HCT116 (cell line): ENCODE measurements at regions not wholly inside any gene's neighbourhood (a gene's known extent, or its start where the extent isn't known, plus 50 kb on each side); places are given as distances from the start of the nearest gene placed in this dataset.

Experiments
- ATAC-seq: fragments of 200-7000 bp; cut with Tn5 transposase; 2 replicates; pipeline ENCODE4 v1.9.1; 2020; ENCODE audit warnings: mild to moderate bottlenecking, moderate library complexity
- BruUV-seq: library from RNA; stranded (reverse); fragments of 400-500 nt; replicated peaks from 2 replicates; lab custom pipeline; 2021; lab: Mats Ljungman, UMichigan
- CTCF ChIA-PET: fragments of 300-600 bp; sonication (Branson Sonifier 250); formaldehyde crosslinking; loops from one replicate; lab custom pipeline; 2021; ENCODE audit warnings: antibody characterized with exemption; lab: Charles Lee
- POLR2A ChIA-PET: fragments of 300-600, 350-600 bp; sonication (Branson Sonifier 250); formaldehyde crosslinking; loops from one replicate; lab custom pipeline; 2021; ENCODE audit warnings: antibody characterized with exemption; lab: Charles Lee
- RAD21 ChIA-PET, 2 experiments: fragments of 300-600 bp; sonication (Branson Sonifier 250); formaldehyde crosslinking; loops; one replicate each; lab custom pipeline; 2023; ENCODE audit warnings: low total read pairs in 2 of 2; ENCODE audit not compliant: uncharacterized antibody in 2 of 2, unreplicated experiment in 2 of 2, low non-redundant PET in 1 of 2; lab: Charles Lee
- DNase-seq: peaks from one replicate; pipeline ENCODE4 v3.0.0-alpha.2; 2010; ENCODE audit warnings: low read depth, low spot score
- H2AFZ ChIP-seq: fragments of 200-600 bp; shearing (Covaris generic), sonication (generic); 2 replicates; pipeline ENCODE4 v1.6.1; 2017; ENCODE audit warnings: low read depth, mixed run types, mixed read lengths, antibody characterized with exemption, low read length; ENCODE audit not compliant: poor library complexity, severe bottlenecking
- H3K27ac ChIP-seq: 2 replicates; pipeline ENCODE4 v1.5.1; 2012; ENCODE audit warnings: low read depth, low read length
- H3K27me3 ChIP-seq: fragments of 200-600 bp; sonication (generic); 2 replicates; pipeline ENCODE4 v1.6.1; 2016; ENCODE audit warnings: mixed run types, low read length, mixed read lengths; ENCODE audit not compliant: insufficient read depth
- H3K36me3 ChIP-seq, 2 experiments: fragments of 200-500 bp in 1 of 2; fragments of 200-600 bp in 1 of 2; sonication (Bioruptor generic) in 1 of 2; sonication (generic) in 1 of 2; 2 replicates each; pipeline versions ENCODE4 v1.5.1 to v1.6.1; 2014 to 2016; ENCODE audit warnings: low read length in 2 of 2, inconsistent platforms in 1 of 2, mixed read lengths in 1 of 2, mixed run types in 1 of 2; ENCODE audit not compliant: insufficient read depth in 2 of 2, control insufficient read depth in 1 of 2
- H3K4me1 ChIP-seq, 2 experiments: fragments of 200-600 bp in 1 of 2; sonication (generic) in 1 of 2; 2 replicates each; pipeline versions ENCODE4 v1.5.1 to v1.6.1; 2012 to 2017; ENCODE audit warnings: low read length in 2 of 2, inconsistent platforms in 1 of 2, mild to moderate bottlenecking in 1 of 2, mixed read lengths in 1 of 2, mixed run types in 1 of 2, moderate library complexity in 1 of 2; ENCODE audit not compliant: insufficient read depth in 2 of 2, control insufficient read depth in 1 of 2
- H3K4me2 ChIP-seq: fragments of 200-600 bp; sonication (generic); 2 replicates; pipeline ENCODE4 v1.6.1; 2017; ENCODE audit warnings: mixed run types, low read length, mixed read lengths
- H3K4me3 ChIP-seq, 2 experiments: fragments of 200-600 bp in 1 of 2; sonication (generic) in 1 of 2; replicated peaks in 1 of 2; 2 replicates each; pipeline ENCODE4 v1.5.1; 2011 to 2016; ENCODE audit warnings: low read length in 2 of 2, control low read depth in 1 of 2, low read depth in 1 of 2, mild to moderate bottlenecking in 1 of 2, mixed read lengths in 1 of 2, mixed run types in 1 of 2
- H3K79me2 ChIP-seq: fragments of 200-600 bp; sonication (generic); 2 replicates; pipeline ENCODE4 v1.6.1; 2017; ENCODE audit warnings: mild to moderate bottlenecking, mixed run types, low read length, moderate library complexity, mixed read lengths; ENCODE audit not compliant: insufficient read depth
- H3K9ac ChIP-seq: fragments of 200-600 bp; sonication (generic); 2 replicates; pipeline ENCODE4 v1.6.1; 2016; ENCODE audit warnings: low read length, mixed read lengths
- H3K9me2 ChIP-seq: fragments of 200-600 bp; sonication (generic), shearing (Covaris generic); 2 replicates; pipeline ENCODE4 v1.6.1; 2017; ENCODE audit warnings: mixed run types, mild to moderate bottlenecking, moderate library complexity; ENCODE audit not compliant: insufficient read depth
- H3K9me3 ChIP-seq, 2 experiments: fragments of 200-500 bp in 1 of 2; fragments of 200-600 bp in 1 of 2; sonication (Bioruptor generic) in 1 of 2; sonication (generic) in 1 of 2; 2 replicates each; pipeline ENCODE4 v1.6.1; 2014 to 2017; ENCODE audit warnings: low read length in 2 of 2, mixed read lengths in 2 of 2, inconsistent platforms in 1 of 2, low read depth in 1 of 2, mild to moderate bottlenecking in 1 of 2, mixed run types in 1 of 2, moderate library complexity in 1 of 2; ENCODE audit not compliant: control insufficient read depth in 1 of 2, insufficient read depth in 1 of 2
- H4K20me1 ChIP-seq: fragments of 200-600 bp; sonication (generic), shearing (Covaris generic); 2 replicates; pipeline ENCODE4 v1.6.1; 2017; ENCODE audit warnings: mixed run types, mild to moderate bottlenecking, moderate library complexity; ENCODE audit not compliant: insufficient read depth
- CBX3 ChIP-seq: IDR thresholded peaks from 2 replicates; pipeline ENCODE4 v1.6.1; 2012; ENCODE audit warnings: low read depth
- CEBPB ChIP-seq: IDR thresholded peaks from 2 replicates; pipeline ENCODE4 v1.6.1; 2012; ENCODE audit warnings: low read depth
- EGR1 ChIP-seq: IDR thresholded peaks from 2 replicates; pipeline ENCODE4 v1.6.1; 2012; ENCODE audit warnings: low read depth
- ELF1 ChIP-seq: IDR thresholded peaks from 2 replicates; pipeline ENCODE4 v1.6.1; 2012; ENCODE audit warnings: low read depth, borderline replicate concordance
- EZH2 ChIP-seq: fragments of 200-600 bp; sonication (generic); IDR thresholded peaks from 2 replicates; pipeline ENCODE4 v1.6.1; 2017; ENCODE audit warnings: antibody characterized with exemption, mixed run types
- FOSL1 ChIP-seq: IDR thresholded peaks from 2 replicates; pipeline ENCODE4 v1.6.1; 2012; ENCODE audit warnings: low read depth
- POLR2A ChIP-seq: IDR thresholded peaks from 2 replicates; pipeline ENCODE4 v1.7.0; 2011; ENCODE audit warnings: borderline replicate concordance; ENCODE audit not compliant: insufficient read depth, insufficient read length; ENCODE audit errors: extremely low read depth
- POLR2AphosphoS5 ChIP-seq: IDR thresholded peaks from 2 replicates; pipeline ENCODE4 v1.6.1; 2011; ENCODE audit warnings: mild to moderate bottlenecking, low read depth, low read length, moderate library complexity
- RAD21 ChIP-seq: IDR thresholded peaks from 2 replicates; pipeline ENCODE4 v1.6.1; 2012; ENCODE audit warnings: low read depth, mild to moderate bottlenecking
- SP1 ChIP-seq: IDR thresholded peaks from 2 replicates; pipeline ENCODE4 v1.6.1; 2012; ENCODE audit warnings: low read depth
- SRF ChIP-seq: IDR thresholded peaks from 2 replicates; pipeline ENCODE4 v1.6.1; 2012; ENCODE audit warnings: low read depth
- TCF7L2 ChIP-seq: IDR thresholded peaks from 2 replicates; pipeline ENCODE4 v1.7.0; 2011; ENCODE audit warnings: borderline replicate concordance, inconsistent platforms; ENCODE audit not compliant: insufficient read depth, insufficient read length; ENCODE audit errors: extremely low read depth
- YY1 ChIP-seq: IDR thresholded peaks from 2 replicates; pipeline ENCODE4 v1.6.1; 2011; ENCODE audit warnings: low read length, low read depth, moderate library complexity, mild to moderate bottlenecking; ENCODE audit not compliant: insufficient replicate concordance; ENCODE audit errors: extremely low read depth
- ZFX ChIP-seq: fragments of 450-650 bp; IDR thresholded peaks from 2 replicates; pipeline ENCODE4 v1.6.1; 2017
- ZNF274 ChIP-seq: fragments of 200-500 bp; sonication (Bioruptor generic); IDR thresholded peaks from 2 replicates; pipeline ENCODE4 v1.6.1; 2014; ENCODE audit warnings: mild to moderate bottlenecking, low read depth, low read length, inconsistent platforms
- intact Hi-C: fragments of 100-400 bp; cut with micrococcal nuclease; formaldehyde crosslinking; loops from 2 replicates; pipeline ENCODE4 v1.10.0; 2022
- TF ChIP-seq, protein P1 (sequence below): IDR thresholded peaks from 2 replicates; pipeline ENCODE4 v1.6.1; 2011; ENCODE audit warnings: mild to moderate bottlenecking, low read length, moderate library complexity; ENCODE audit not compliant: insufficient replicate concordance; ENCODE audit errors: extremely low read depth
- TF ChIP-seq, protein P2 (sequence below): IDR thresholded peaks from 2 replicates; pipeline ENCODE4 v1.6.1; 2012; ENCODE audit warnings: low read depth
- TF ChIP-seq, protein P3 (sequence below), 3 experiments: fragments of 200-600 bp in 1 of 3; sonication (generic) in 1 of 3; IDR thresholded peaks in 2 of 3; conservative IDR thresholded peaks in 1 of 3; 2 replicates each; pipeline ENCODE4 v1.5.1; 2012 to 2017; ENCODE audit warnings: low read depth in 2 of 3, low read length in 2 of 3, antibody characterized with exemption in 1 of 3, borderline replicate concordance in 1 of 3, control low read depth in 1 of 3, mild to moderate bottlenecking in 1 of 3, mixed read lengths in 1 of 3, mixed run types in 1 of 3, moderate library complexity in 1 of 3; ENCODE audit not compliant: insufficient read depth in 1 of 3
- TF ChIP-seq, protein P4 (sequence below): IDR thresholded peaks from 2 replicates; pipeline ENCODE4 v1.6.1; 2012

DNA sequence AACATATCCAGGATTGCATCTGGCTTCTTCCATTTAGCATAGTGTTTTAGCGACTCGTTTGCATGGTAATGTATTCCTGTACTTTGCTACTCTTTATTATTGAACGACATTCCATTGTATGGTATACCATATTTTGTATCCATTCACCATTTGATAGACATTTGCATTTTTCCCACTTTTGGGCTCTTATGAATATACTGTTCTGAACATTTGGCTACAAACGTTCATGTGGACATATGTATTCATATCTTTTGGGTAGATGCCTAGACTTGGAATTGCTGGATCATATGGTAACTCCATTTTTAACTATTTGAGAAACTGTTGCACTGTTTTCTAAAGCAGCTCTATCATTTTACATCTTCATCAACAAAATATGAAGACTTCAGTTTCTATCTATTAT lies 383.7 kb upstream of the AKR1E2 start:
- TF ChIP-seq YY1 (no peak), ZNF274 (no peak), ELF1 (no peak), RAD21 (no peak), TCF7L2 (no peak), EZH2 (no peak), POLR2A (no peak), FOSL1 (no peak), CBX3 (no peak), ZFX (no peak), SRF (no peak), SP1 (no peak), EGR1 (no peak), CEBPB (no peak), POLR2AphosphoS5 (no peak)
- TF ChIP-seq, protein P1, sequence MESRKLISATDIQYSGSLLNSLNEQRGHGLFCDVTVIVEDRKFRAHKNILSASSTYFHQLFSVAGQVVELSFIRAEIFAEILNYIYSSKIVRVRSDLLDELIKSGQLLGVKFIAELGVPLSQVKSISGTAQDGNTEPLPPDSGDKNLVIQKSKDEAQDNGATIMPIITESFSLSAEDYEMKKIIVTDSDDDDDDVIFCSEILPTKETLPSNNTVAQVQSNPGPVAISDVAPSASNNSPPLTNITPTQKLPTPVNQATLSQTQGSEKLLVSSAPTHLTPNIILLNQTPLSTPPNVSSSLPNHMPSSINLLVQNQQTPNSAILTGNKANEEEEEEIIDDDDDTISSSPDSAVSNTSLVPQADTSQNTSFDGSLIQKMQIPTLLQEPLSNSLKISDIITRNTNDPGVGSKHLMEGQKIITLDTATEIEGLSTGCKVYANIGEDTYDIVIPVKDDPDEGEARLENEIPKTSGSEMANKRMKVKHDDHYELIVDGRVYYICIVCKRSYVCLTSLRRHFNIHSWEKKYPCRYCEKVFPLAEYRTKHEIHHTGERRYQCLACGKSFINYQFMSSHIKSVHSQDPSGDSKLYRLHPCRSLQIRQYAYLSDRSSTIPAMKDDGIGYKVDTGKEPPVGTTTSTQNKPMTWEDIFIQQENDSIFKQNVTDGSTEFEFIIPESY: no peak
- TF ChIP-seq, protein P2, sequence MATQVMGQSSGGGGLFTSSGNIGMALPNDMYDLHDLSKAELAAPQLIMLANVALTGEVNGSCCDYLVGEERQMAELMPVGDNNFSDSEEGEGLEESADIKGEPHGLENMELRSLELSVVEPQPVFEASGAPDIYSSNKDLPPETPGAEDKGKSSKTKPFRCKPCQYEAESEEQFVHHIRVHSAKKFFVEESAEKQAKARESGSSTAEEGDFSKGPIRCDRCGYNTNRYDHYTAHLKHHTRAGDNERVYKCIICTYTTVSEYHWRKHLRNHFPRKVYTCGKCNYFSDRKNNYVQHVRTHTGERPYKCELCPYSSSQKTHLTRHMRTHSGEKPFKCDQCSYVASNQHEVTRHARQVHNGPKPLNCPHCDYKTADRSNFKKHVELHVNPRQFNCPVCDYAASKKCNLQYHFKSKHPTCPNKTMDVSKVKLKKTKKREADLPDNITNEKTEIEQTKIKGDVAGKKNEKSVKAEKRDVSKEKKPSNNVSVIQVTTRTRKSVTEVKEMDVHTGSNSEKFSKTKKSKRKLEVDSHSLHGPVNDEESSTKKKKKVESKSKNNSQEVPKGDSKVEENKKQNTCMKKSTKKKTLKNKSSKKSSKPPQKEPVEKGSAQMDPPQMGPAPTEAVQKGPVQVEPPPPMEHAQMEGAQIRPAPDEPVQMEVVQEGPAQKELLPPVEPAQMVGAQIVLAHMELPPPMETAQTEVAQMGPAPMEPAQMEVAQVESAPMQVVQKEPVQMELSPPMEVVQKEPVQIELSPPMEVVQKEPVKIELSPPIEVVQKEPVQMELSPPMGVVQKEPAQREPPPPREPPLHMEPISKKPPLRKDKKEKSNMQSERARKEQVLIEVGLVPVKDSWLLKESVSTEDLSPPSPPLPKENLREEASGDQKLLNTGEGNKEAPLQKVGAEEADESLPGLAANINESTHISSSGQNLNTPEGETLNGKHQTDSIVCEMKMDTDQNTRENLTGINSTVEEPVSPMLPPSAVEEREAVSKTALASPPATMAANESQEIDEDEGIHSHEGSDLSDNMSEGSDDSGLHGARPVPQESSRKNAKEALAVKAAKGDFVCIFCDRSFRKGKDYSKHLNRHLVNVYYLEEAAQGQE: no peak
- TF ChIP-seq, protein P3, sequence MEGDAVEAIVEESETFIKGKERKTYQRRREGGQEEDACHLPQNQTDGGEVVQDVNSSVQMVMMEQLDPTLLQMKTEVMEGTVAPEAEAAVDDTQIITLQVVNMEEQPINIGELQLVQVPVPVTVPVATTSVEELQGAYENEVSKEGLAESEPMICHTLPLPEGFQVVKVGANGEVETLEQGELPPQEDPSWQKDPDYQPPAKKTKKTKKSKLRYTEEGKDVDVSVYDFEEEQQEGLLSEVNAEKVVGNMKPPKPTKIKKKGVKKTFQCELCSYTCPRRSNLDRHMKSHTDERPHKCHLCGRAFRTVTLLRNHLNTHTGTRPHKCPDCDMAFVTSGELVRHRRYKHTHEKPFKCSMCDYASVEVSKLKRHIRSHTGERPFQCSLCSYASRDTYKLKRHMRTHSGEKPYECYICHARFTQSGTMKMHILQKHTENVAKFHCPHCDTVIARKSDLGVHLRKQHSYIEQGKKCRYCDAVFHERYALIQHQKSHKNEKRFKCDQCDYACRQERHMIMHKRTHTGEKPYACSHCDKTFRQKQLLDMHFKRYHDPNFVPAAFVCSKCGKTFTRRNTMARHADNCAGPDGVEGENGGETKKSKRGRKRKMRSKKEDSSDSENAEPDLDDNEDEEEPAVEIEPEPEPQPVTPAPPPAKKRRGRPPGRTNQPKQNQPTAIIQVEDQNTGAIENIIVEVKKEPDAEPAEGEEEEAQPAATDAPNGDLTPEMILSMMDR (IDR thresholded peaks at IDR 0.05 in 2 of 3, conservative IDR thresholded peaks at IDR 0.05 in 1 of 3; ENCODE audit: borderline replicate concordance in 1 of 3, insufficient read depth in 1 of 3, low read depth in 2 of 3, low read length in 2 of 3): no peak
- TF ChIP-seq, protein P4, sequence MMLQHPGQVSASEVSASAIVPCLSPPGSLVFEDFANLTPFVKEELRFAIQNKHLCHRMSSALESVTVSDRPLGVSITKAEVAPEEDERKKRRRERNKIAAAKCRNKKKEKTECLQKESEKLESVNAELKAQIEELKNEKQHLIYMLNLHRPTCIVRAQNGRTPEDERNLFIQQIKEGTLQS: no peak
- RAD21 ChIA-PET: no interaction called here
- H3K4me1 ChIP-seq: no peaks in the 10 kb centered on the region
- H4K20me1 ChIP-seq: no peaks in the 10 kb centered on the region
- POLR2A ChIA-PET: no interaction called here
- H3K9me3 ChIP-seq: no peaks in the 10 kb centered on the region; a peak in 1 of 4 replicates
- no peak overlapping the region for H3K4me2 ChIP-seq
- no peak overlapping the region for H3K27ac ChIP-seq
- no peak overlapping the region for H3K4me3 ChIP-seq
- H2AFZ ChIP-seq: no peak overlapping the region
- no TSS peak for BruUV-seq
- no peaks in the 10 kb centered on the region for H3K79me2 ChIP-seq
- H3K27me3 ChIP-seq: no peaks in the 10 kb centered on the region
- DNase-seq (no peak), ATAC-seq (no peak)
- H3K9me2 ChIP-seq: no peaks in the 10 kb centered on the region
- CTCF ChIA-PET: no interaction called here
- intact Hi-C loops: no loop called here
- H3K36me3 ChIP-seq: no peaks in the 10 kb centered on the region
- no peak overlapping the region for H3K9ac ChIP-seq
